ENCODE measurements at regions not wholly inside any gene's neighbourhood (a gene's known extent, or its start where the extent isn't known, plus 50 kb on each side); places are given as distances from the start of the nearest gene placed in this dataset.

DNA sequence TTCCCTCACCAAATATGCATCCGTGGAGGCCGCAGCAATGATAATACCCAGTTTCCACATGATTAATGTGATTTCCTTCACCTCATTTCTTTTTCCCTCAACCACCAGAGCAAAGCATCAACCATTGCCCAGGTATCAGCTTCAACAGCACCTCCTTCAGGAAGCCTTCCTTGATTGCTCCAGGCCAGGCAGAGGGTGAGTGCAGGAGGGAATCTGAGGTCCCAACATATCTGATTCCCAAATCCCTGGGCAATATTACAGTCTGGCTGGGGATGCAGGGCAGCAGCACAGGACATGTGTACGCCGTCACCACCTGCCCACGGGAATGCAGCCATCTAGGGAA is 142.4 kb upstream of the MYCN start:
- Histone ChIP-seq H3K4me3 (no peak overlapping the region), H3K4me1 (no peaks in the 10 kb centered on the region), H3K36me3 (no peaks in the 10 kb centered on the region), H3K9me3 (no peaks in the 10 kb centered on the region), H3K27me3 (peaks cover 0 to 4% (median 0%) of the 10 kb centered on the region in 3 donors), H3K27ac (no peak overlapping the region)
- TF ChIP-seq POLR2AphosphoS5 (IDR thresholded peaks at IDR 0.05) (no peak), EP300 (IDR thresholded peaks at IDR 0.05) (no peak), POLR2A (IDR thresholded peaks at IDR 0.05) (no peak)
- TF ChIP-seq, protein P1, sequence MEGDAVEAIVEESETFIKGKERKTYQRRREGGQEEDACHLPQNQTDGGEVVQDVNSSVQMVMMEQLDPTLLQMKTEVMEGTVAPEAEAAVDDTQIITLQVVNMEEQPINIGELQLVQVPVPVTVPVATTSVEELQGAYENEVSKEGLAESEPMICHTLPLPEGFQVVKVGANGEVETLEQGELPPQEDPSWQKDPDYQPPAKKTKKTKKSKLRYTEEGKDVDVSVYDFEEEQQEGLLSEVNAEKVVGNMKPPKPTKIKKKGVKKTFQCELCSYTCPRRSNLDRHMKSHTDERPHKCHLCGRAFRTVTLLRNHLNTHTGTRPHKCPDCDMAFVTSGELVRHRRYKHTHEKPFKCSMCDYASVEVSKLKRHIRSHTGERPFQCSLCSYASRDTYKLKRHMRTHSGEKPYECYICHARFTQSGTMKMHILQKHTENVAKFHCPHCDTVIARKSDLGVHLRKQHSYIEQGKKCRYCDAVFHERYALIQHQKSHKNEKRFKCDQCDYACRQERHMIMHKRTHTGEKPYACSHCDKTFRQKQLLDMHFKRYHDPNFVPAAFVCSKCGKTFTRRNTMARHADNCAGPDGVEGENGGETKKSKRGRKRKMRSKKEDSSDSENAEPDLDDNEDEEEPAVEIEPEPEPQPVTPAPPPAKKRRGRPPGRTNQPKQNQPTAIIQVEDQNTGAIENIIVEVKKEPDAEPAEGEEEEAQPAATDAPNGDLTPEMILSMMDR (IDR thresholded peaks at IDR 0.05) = no peak
- no peak for DNase-seq
- 86 to 87% methylated on average over 5 of the region's 5 CpGs for WGBS, 2 donors
- intact Hi-C loops (cut with DNase I) = no loop called here

DNA sequence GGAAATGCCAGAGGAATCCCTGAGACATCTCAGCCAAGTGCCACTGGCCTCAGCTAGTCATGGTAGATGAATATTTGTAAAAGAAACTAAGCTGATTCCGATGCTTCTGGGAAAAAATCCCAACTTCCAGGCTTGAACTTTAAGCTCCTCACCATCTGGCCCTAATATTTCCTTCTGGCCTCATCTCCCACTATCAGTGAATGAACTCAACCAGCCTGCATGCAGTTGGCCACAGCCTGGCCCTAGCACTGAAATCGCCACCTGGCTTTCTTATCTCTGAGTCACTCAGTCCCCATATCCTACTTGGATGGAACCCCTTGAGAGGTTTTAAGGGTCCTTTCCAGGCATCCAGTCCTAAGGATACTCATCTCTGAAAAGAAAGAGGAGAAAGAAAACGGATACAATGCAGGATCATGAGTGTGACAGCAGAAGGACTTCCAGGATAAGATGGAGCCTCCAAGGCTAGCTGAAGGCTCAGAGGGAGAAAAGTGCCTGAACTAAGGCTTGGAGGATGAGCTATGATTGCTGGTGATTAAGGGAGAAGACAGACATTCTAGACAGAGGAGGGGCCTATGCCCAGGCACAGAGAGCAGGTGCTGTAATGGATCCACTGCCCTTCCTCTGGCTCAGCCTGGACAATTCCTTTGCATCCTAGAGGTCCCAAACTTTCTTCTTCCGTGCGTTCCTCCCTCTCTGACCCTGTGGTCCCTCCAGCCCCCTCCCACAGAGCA is 141.5 kb upstream of the MYCN start:
- no peak overlapping the region for H3K27ac ChIP-seq
- no peak overlapping the region for H3K4me3 ChIP-seq
- no peaks in the 10 kb centered on the region for H3K4me1 ChIP-seq
- no peak for TF ChIP-seq EP300 (IDR thresholded peaks at IDR 0.05)
- TF ChIP-seq, protein P1 (IDR thresholded peaks at IDR 0.05) = no peak
- no peak for TF ChIP-seq POLR2A (IDR thresholded peaks at IDR 0.05)
- no peak for TF ChIP-seq POLR2AphosphoS5 (IDR thresholded peaks at IDR 0.05)
- intact Hi-C loops (cut with DNase I) = no loop called here
- H3K36me3 ChIP-seq = no peaks in the 10 kb centered on the region
- 83 to 84% methylated on average over 5 of the region's 5 CpGs for WGBS, 2 donors
- H3K27me3 ChIP-seq = peaks cover 0 to 4% (median 0%) of the 10 kb centered on the region in 3 donors
- DNase-seq = no peak
- H3K9me3 ChIP-seq = no peaks in the 10 kb centered on the region

DNA sequence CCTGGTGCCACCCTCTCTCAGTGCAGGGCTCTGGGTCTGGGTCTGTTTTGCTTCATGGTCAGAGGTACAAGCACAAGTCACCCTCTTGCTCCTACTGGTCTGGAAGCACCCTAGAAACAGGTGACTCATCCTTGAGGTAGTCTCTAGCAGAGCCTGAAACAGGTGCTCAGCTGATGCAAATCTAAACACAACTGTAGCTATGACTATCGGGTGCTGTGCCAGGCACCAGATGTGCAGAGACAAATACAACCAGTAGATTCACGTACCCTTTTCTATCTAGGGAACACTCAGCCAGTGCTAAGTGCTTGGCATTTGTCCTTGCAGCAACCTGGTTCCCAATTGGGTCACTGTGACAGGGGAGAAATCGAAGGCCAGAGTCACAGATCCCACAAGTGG is 140.9 kb upstream of the MYCN start:
- DNase-seq = no peak
- TF ChIP-seq POLR2AphosphoS5 (IDR thresholded peaks at IDR 0.05) (no peak), POLR2A (IDR thresholded peaks at IDR 0.05) (no peak), EP300 (IDR thresholded peaks at IDR 0.05) (no peak)
- TF ChIP-seq, protein P1 (IDR thresholded peaks at IDR 0.05) = no peak
- H3K27ac ChIP-seq = no peak overlapping the region

DNA sequence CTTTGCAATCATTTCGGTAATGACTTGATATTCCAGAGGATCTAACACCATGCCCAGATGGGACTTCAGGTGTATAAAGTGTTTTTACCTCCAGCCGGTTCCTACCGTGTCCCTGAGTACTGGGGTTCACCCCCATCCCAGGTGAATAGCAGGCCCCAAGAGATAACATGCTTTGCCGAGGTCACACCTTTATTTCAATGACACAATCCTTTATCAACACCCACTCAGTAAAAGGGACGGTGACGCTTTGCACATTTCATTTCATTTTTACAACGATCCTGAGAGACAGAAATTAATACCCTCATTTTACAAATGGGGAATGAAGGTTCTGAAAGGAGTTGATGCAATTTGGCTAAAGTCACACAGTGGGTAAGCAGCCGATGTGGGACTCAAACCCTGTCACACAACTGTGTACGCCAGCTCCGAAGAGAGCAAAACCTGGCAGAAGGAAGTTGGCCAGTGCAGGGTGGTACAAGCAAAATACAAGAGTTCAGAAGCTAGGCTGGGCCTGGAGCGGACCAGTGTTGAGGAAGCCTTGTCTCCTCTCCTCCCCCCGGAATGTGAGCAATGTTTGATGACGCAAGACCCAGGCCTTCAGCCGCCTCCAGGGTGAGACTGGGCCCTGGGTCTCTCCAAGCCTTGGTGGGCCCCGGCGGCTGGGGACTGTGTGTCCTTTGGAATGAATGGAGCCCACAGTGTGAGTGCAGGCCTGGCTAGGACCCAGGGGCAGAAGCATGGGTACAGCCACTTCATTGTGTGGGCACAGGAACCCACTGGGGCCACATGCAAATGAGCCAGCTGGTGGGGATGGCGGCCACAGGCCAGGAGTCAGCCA is 139.6 kb upstream of the MYCN start:
- DNase-seq = no peak
- intact Hi-C loops (cut with DNase I) = no loop called here

More for the DNA sequence above, 140.9 kb upstream of the MYCN start:
- no peaks in the 10 kb centered on the region for H3K36me3 ChIP-seq
- peaks cover 0 to 4% (median 0%) of the 10 kb centered on the region in 3 donors for H3K27me3 ChIP-seq
- intact Hi-C loops (cut with DNase I) = no loop called here
- no peaks in the 10 kb centered on the region for H3K9me3 ChIP-seq
- H3K4me1 ChIP-seq = no peaks in the 10 kb centered on the region
- 62 to 81% methylated on average over 3 of the region's 3 CpGs for WGBS, 2 donors
- H3K4me3 ChIP-seq = no peak overlapping the region

More for the DNA sequence above, 139.6 kb upstream of the MYCN start:
- Histone ChIP-seq H3K27ac (no peak overlapping the region), H3K4me3 (no peak overlapping the region), H3K36me3 (no peaks in the 10 kb centered on the region), H3K9me3 (no peaks in the 10 kb centered on the region), H3K4me1 (no peaks in the 10 kb centered on the region), H3K27me3 (peaks cover 0 to 3% (median 0%) of the 10 kb centered on the region in 3 donors)
- whole genome bisulfite sequencing, 2 donors = 86 to 91% methylated on average over 17 of the region's 17 CpGs
- TF ChIP-seq EP300 (IDR thresholded peaks at IDR 0.05) (no peak), POLR2AphosphoS5 (IDR thresholded peaks at IDR 0.05) (no peak), POLR2A (IDR thresholded peaks at IDR 0.05) (no peak)
- TF ChIP-seq, protein P1 (IDR thresholded peaks at IDR 0.05) = no peak

Data from sigmoid colon (tissue), 6 donors.